GM13977 (cell line): ENCODE measurements at regions not wholly inside any gene's neighbourhood (a gene's known extent, or its start where the extent isn't known, plus 50 kb on each side); places are given as distances from the start of the nearest gene placed in this dataset.
"Not testable (repeated sequence)": the region's sequence is repeated elsewhere in the genome, so short reads cannot be mapped to it uniquely, and the experiment has no call there.

Experiments
- DNase-seq: peaks from one replicate; pipeline ENCODE4 v3.0.0; 2012; ENCODE audit warnings: low spot score
- in situ Hi-C: fragments of 300-500 bp; cut with MboI; formaldehyde crosslinking; loops from one replicate; pipeline ENCODE4 v1.12.0; 2022; ENCODE audit warnings: low sequenced_read_pairs, low pct_unique_long_range_greater_than_20kb, mixed read lengths, inconsistent platforms; ENCODE audit not compliant: unreplicated experiment
- TF ChIP-seq, protein P1 (sequence below): IDR thresholded peaks from 2 replicates; pipeline ENCODE4 v1.5.1; 2012; ENCODE audit warnings: mild to moderate bottlenecking, control low read depth; ENCODE audit not compliant: insufficient read depth; ENCODE audit errors: extremely low read depth, missing control alignments

- no peak for DNase-seq
- TF ChIP-seq, protein P1, sequence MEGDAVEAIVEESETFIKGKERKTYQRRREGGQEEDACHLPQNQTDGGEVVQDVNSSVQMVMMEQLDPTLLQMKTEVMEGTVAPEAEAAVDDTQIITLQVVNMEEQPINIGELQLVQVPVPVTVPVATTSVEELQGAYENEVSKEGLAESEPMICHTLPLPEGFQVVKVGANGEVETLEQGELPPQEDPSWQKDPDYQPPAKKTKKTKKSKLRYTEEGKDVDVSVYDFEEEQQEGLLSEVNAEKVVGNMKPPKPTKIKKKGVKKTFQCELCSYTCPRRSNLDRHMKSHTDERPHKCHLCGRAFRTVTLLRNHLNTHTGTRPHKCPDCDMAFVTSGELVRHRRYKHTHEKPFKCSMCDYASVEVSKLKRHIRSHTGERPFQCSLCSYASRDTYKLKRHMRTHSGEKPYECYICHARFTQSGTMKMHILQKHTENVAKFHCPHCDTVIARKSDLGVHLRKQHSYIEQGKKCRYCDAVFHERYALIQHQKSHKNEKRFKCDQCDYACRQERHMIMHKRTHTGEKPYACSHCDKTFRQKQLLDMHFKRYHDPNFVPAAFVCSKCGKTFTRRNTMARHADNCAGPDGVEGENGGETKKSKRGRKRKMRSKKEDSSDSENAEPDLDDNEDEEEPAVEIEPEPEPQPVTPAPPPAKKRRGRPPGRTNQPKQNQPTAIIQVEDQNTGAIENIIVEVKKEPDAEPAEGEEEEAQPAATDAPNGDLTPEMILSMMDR, result no peak
- in situ Hi-C loops, result no loop called here
Measured at GRCh38 chr15:47095833-47096232, 621.5 kb upstream of the SEMA6D start.

GRCh38 chr15:47098526-47098925 is 618.8 kb upstream of the SEMA6D start:
- in situ Hi-C loops, DNase-seq: not testable (repeated sequence)

GRCh38 chr15:47099801-47100200 is 617.5 kb upstream of the SEMA6D start:
- in situ Hi-C loops, DNase-seq: not testable (repeated sequence)

- DNase-seq, in situ Hi-C loops: not testable (repeated sequence)
Measured at GRCh38 chr15:47108800-47109199, 608.5 kb upstream of the SEMA6D start.

DNA sequence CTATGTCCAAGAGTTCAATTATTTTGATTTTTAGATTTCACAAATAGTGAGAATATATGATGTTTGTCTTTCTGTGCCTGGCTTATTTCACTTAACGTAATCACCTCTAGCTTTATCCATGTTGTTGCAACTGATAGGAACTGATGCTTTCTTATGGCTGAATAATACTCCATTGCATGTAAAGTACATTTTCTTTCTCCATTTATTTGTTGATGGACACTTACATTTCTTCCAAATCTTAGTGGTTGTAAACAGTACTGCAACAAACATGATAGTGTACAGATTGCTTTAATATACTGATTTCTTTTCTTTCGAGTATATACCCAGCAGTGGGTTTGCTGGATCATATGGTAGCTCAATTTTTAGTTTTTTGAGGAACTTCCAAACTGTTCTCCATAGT is 600.6 kb upstream of the SEMA6D start:
- TF ChIP-seq, protein P1, result no peak
- in situ Hi-C loops, result no loop called here
- DNase-seq, result no peak

- TF ChIP-seq, protein P1, result no peak
- in situ Hi-C loops, result no loop called here
- DNase-seq, result no peak
Measured at GRCh38 chr15:47119349-47119748, 598.0 kb upstream of the SEMA6D start.

GRCh38 chr15:47124430-47125102 is 592.7 kb upstream of the SEMA6D start:
- DNase-seq, result no peak
- in situ Hi-C loops, result no loop called here
- TF ChIP-seq, protein P1, result no peak

- TF ChIP-seq, protein P1, result no peak
- in situ Hi-C loops, result no loop called here
Measured at GRCh38 chr15:47129033-47129432, 588.3 kb upstream of the SEMA6D start.

GRCh38 chr15:47131450-47131849 is 585.9 kb upstream of the SEMA6D start:
- in situ Hi-C loops, DNase-seq: not testable (repeated sequence)

More at GRCh38 chr15:47129033-47129432, 588.3 kb upstream of the SEMA6D start:
- no peak for DNase-seq
